ENCODE measurements at regions not wholly inside any gene's neighbourhood (a gene's known extent, or its start where the extent isn't known, plus 50 kb on each side); places are given as distances from the start of the nearest gene placed in this dataset.

DNA sequence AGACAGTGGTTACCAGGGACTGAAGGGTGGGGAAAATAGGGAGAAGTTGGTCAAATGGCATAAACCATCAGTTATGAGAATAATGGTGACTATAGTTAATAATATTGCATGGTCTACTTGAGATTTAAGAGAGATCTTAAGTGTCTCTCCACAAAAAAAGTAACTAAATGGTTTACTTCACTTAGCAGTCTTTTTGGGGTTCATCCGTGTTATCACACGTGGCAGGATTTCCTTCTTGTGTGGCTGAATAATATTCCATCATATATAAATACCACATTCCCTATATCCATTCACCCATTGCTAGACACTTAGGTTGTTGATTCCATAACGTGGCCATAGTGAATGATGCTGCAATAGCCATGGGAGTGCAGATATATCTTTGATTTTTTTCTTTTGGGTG is 967.0 kb downstream of the UQCRFS1 start:
- no peak for DNase-seq

DNA sequence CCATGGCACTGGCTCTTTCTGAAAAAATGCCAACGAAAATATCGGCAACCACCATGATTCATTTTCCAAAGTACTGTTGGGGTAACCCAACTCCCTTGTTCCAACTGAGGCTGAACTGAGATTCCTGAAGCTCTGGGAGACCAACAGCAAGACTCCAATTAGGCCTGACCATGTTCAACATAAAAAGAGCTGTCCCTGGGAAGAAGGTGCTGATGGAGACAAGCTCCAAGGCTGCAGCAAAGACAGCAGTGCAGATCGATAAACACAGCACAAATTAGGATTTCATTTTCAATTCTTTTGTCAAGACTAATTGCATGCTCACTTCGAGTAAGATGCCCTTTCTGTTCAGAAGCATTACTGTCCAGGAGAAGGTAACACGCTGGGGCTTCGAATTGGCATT is 968.0 kb downstream of the UQCRFS1 start:
- DNase-seq, result no peak

DNA sequence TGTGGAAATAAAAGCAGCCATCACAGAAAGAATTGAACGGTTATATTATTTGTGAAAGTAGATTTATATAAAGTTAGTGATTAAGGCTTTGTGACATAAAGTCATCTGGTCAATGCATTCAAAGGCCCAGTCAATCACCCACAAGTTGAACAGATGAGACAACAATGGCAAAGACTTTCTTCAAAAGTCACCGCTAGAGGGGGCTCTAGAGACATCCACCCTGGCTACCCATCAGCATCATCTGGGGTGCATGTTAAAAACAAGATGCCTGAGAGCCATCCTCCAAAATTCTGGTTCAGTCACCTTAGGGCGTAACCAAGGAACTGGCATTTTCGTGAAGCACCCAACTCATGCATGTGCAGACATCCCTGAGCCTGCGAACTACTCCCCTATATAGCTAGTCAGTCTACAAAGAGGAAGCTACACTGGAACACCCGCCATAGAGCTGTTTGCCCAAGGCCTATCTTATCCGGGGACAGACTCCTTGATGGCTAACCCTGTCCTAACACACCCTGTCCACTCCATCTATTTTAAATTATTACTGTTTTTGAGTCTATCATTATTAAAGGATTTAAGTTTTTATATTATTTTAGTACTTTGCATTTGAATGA is 970.5 kb downstream of the UQCRFS1 start:
- no peak for DNase-seq

DNA sequence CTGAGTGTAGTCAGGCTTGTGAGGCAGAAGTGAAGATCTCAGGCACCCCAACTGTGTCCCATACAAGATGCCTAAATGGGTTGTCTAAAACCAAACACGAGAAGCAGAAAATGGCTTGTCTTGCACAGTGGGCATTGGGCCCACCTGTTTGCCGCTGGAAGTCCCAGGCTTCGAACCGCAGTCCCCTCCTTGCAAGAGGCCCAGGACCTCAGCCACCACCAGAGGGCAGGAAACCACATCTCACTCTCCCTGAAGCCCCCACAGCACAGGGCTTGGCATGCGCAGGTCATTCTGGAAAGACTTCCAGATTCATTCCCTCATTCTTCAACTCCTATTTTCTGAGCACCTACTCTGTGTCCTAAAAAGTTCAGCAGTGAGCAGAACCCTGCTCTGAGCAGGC is 973.7 kb downstream of the UQCRFS1 start:
- DNase-seq, result no peak

DNA sequence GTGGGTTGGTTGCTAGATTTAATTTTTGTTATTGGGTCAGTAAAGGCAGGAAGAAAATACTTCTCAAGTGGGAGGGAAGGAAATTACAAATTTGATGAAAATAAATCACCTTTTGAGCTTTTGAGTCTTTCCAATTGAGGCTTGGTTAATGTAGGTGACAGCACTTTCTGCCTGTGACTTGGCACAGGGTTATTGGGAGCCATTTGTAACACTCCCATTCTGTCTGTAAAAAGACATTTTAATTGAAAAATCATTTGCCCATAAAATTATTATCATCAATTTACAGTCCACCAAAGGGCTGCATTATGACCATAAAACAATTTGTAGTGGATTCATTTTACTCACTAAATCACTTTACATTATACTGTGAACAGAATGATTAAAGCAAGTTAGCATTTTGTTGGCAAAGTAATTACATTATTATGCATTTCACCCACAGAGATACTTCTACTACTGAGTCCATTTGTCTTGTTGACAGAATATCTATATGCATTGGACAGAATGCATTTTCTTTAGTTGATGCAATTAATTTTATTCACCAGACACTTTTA is 974.6 kb downstream of the UQCRFS1 start:
- DNase-seq, result no peak

DNA sequence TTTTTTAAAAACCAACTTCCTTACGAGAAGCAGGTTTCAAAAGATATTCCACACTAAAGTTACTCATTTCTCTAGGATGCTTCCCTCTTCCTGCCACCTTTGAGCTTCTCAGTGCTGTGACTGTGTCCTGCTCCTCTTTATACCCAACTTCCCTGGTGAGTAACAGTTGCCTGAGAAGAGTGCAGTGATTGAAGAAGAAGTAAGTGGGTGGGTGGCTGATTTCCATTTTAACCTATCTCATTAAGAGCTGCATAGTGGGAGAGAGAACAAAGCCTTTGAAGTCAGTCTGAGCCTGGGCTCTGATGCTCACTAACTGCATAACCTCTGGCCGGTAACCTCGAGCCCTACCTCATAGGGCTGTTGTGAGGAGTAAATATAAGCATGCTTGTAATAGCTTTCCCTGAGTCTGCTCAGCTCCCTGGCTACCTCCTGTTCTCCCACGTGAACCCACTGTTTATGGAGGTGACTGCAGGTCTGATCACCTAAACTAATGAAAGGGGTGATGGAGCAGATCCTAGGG is 977.3 kb downstream of the UQCRFS1 start:
- no peak for DNase-seq

DNA sequence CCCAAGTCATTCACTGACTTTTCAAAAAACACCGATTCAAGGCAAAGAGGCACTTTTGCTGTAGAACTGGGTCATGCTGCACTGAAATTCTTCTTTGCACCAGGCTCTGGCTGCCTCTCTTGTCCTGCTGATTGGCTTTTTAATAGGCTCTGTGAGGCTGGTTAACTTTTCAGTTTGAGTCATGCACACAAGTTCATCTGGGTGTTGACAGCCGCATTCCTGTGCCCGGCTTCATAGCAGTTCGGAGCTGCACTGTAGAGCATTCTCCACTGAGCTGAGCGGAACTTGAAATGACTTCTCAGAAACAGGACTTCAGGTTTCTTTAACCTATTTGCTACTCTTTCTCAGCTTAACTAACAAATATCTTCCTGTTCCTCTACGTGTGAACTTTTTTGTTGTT is 978.3 kb downstream of the UQCRFS1 start:
- DNase-seq, result no peak

DNA sequence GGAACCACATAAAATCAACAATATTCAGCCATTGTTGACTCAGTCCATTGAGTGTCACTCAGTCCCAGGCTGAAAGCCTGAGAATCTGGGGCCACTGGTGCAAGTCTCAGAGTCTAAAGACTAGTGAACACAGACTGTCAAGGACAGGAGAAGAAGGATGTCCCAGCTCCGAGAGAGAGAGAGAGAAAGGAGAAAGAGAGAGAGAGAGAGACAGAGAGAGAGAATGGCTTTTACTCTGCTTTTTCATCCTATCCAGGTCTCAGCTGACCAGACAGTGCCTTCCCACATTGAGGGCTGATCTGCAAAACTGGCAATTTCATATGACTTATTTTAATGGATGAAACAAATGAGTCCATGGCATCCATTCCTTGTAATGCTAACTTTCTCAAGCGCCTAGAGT is 984.1 kb downstream of the UQCRFS1 start:
- DNase-seq, result no peak

DNA sequence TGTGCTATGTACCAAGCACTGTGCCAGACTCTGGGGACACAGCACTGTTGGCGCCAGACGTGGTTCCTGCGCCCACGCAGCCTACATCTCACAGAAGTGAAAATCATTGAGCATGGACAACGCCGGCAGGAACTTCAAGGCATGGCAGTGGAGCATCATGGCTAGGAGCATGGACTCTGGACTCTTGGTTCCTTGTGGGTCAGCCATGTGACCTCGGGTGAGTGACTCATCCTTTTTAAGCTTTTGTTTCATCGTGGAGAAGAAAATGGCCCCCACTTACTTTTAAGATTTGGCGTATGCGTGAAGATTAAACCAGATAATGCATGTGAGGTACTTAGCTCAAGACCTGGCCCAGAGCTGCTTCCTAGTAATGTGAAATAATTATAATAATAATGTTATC is 988.5 kb downstream of the UQCRFS1 start:
- no peak for DNase-seq

DNA sequence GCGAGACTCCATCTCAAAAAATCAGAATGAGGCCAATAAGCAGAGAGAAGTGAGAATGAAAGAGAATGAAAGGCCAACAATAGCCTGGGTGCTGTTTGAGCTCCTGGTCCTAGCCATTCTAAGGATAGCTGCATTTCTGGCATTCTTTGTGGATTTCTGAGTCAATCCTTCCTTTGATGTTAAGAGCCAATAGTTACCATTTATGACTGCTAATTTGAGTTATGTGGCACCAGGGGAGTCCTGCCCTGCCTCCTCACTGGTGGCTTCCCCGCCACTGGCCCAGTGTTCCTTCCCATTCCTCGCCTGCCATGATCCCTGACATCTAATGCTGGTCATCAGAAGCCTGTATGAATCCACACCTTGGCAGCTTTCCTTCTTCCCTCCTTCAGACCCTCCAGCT is 991.2 kb downstream of the UQCRFS1 start:
- DNase-seq, result no peak

DNA sequence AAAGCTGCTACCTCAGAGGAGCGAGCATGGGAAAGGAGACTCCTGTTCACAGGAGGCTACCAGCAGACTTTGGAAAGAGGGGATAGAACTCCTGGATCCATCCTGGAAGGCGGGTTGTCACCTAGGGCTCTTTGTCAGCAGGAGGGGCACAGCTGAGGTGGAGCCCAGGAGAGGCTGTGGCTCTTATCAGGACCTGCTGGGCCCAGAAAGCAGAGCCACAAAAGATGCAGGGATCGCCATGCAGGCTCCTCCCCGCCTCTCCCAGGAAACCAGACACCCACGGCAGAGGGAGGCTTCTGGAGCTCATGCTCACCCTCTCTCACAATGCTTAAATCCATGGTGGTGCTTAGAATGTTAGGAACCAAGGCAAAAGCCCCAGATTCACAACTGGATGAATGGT is 994.2 kb downstream of the UQCRFS1 start:
- no peak for DNase-seq

DNA sequence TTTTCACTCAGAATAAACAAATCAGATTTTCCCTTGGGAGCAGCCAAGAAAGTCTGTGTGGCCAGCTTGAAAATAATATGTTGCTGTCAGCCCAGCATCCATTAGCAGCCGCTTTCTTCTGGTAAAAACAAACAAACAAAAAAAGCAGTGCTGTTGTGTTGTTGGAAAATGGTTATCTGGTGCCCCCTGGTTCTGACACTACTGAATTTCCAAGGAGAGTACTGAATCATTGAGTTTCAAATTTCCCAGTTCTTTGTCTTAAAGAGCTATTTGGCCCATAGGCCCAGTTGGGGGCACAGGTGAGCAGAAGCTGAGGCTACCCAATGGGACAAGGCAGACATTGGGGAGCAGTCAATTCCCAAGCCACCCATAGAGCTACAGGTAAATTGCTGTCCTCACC is 995.9 kb downstream of the UQCRFS1 start:
- no peak for DNase-seq

DNA sequence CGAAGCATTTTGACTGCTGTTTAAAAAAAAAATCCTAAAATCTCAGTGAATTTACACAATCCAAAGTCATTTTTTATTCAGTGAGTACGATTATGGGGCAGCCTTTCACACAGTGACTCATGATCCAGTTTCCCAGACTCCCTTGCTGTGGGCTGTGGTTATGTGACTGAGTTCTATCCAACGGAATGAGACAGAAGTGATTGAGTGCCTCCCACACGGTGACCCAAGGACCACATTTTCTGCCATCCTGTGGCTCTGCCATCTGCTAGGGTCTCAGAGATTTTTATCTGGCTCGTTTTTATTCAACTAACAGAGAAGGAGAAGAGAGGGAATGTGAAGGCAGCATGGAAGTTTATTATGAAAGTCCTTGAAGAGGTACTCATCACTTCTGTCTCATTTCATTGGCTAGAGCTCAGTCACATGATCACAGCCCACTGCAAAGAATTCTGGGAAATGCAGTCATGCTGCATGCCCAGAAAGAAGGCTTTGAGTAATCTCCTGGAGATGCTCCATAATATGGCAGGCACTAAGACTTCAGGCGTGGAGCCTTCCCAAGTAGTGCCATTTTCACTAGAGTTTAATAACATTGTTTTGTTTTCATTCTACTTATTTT is 999.4 kb downstream of the UQCRFS1 start:
- no peak for DNase-seq

DNA sequence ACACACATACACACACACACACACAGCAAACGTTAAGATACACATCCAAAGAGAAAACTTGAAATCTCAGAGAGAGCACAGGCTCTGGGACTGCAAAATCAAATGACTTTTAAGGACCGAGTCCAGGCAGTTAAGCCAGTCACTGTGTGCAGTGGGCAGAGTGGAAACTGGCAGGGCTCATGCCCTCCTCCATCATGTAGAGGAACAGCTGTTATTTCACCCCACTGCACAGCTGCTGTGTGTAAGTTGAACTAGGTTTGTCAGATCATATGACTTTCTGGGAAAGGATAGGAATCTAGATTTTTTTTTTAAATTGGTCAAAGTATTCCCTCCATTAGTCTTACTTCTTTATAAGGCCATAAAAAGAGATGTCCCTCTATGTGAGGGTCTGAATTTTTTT is 1002.1 kb downstream of the UQCRFS1 start:
- no peak for DNase-seq

DNA sequence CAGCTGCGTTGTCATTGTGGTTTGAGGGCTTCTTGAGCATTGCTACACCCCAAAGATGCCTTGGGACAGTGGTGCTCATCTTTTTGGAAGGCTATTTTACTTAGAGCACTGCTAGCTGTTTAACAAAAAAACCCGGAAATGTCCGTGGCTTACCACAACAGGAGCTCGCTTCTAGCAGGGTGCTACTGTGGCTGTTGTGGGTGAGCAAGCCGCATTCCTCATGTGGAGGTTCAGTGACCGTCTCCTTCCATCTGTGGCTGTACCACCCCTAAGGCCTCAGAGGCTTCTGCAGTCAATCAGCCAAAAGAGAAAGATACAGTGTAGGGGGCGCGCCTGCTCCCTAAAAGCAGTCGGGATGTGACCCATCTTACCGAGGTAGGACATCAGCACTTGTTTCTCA is 1004.2 kb downstream of the UQCRFS1 start:
- no peak for DNase-seq

DNA sequence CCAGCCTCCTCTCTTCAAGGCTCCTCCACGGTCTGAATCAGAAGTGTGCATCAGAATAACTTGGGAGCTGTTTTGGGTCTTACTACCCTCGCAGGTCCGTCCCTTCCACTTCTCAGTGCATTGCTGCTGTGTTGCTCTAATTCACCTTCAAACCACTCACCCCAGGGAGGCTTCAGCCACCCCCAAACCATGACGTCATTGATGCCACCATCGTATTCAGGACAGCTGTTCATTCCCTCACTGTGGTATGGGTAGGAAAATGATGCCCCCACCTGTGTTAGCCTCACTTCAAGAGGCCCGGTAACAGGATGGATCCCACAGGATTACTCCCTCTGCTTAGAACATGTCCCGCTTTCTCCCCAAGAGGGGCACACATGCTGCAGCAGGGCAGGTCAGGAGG is 1005.7 kb downstream of the UQCRFS1 start:
- no peak for DNase-seq

DNA sequence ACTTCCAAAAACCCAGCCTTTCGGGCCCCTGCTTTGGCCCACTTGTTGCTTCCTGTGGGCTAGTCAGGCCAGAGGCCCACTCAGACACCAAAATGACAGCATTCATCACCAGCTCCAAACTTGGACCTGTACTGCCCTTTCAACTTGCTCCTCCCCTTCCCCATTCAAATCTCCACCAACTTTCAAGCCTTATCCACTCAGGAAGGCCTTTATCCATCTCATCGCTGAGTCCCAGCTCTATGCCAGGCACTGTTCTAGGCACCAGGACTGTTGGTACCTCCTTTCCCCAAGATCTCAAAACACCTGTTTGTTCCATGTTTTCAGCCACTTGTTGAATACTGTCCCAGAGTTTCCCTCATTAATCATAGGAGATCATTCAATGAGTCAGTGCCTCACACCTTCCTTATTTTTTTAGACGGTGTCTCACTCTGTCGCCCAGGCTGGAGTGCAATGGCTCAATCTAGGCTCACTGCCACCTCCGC is 1011.4 kb downstream of the UQCRFS1 start:
- no peak for DNase-seq

DNA sequence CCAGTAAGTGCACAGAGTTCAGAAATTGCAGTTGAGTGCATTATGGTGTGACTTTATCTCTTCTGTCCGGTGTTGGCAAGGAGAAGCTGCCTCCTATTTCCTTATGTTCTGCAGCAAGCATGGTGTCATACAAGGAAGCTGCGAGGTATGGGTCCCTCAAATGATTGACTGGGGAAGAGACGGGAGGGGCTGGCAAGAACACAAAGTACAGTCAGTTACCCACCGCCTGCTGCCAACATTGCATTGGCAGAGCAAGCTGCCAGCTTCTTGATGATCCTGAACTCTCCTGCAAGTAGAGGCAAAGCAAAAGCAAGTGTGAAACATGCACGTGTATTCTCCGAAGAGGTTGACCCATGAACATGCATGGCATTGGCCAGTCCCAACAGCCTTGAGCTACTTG is 1013.6 kb downstream of the UQCRFS1 start:
- no peak for DNase-seq

DNA sequence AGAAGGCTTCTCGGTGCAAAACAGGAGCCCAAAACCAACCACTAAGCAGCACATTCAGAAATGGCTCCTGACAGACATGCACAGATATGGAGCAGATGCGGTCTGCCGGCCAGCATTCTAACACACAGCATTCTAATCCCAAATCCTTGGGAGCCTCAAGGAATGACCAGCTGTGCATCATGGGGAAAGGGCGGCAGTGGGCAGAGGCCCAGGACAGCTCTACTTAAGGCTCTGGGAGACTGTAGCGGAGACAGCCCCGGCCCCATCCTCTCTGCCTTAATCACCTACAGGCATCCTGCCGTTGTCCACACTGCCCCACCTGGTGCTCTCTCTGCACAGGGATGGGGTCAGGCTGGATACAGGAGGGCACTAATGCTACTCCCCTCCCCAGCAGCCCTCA is 1016.0 kb downstream of the UQCRFS1 start:
- no peak for DNase-seq

DNA sequence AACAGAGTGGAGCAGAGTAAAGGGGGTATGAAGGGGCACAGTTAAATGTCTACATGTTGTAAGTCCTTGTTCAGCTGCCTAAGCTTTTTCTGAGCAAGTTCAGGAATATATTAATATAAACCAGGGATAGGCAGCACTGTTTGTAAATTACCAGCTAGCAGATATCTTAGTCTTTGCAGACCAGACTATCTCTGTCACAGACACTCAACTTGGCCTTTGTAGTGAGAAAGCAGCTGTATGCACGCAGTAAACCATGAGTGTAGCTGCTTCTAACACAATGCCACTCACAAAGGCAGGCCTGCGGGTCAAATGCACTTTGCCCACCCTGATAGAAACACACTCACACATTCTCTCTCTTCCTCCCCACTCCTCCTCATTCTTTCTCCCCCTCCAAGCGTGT is 1016.9 kb downstream of the UQCRFS1 start:
- no peak for DNase-seq

DNA sequence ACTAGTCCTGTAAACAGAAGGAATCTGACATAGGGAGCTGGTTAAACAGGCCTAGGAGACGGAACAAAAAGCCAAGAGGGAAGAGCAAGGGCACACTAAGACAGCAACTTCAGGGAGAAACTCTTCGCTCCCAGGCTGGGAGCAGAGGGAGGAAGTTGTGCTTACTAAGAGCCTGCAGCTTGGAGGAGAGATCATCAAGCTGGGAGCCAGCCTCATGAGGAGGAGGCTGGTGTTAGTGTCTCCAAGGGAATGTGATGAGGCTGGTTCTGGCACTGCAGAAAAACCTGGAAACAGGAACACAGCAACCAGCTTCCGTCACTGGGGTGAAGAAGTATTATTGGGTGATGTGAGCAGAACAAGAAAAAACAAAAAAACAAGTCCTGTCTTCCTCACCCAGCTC is 1027.3 kb downstream of the UQCRFS1 start:
- DNase-seq, result no peak

DNA sequence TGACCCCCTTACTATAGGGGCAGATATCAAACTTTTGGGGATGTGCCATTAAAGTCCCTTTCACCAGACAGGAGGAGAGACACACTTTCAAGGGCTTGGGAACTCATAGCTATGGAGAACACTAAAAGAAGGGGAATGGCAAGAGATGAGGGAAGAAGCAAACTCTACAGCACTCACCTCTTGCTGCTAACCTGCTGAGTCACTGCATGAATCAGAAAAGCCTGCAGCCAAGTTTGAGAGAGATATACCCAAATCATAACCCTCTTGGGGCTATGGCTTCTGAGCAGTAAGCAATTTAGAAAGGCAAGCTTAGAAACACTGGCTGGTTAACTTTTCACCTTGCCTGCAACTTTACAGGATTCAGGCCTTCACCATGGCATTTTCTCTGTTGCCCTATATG is 1028.0 kb downstream of the UQCRFS1 start:
- no peak for DNase-seq

DNA sequence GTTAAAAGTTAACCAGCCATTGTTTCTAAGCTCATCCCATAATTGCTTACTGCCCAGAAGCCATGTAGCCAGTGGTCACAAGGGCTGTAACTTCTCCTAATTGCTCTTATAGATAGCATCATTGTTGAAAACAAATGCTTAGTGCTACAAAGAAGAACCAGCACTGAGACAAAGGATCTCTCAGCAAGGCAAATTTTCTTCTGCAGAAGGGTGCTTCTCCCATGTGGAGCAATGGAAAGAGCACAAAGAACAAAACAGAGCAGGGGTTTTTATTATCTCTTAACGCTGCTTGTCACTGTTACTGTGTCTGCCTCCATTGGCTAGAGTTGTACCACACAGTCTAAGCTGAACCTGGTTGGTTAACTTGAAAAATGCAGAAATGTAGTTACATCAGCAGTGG is 1036.8 kb downstream of the UQCRFS1 start:
- no peak for DNase-seq

DNA sequence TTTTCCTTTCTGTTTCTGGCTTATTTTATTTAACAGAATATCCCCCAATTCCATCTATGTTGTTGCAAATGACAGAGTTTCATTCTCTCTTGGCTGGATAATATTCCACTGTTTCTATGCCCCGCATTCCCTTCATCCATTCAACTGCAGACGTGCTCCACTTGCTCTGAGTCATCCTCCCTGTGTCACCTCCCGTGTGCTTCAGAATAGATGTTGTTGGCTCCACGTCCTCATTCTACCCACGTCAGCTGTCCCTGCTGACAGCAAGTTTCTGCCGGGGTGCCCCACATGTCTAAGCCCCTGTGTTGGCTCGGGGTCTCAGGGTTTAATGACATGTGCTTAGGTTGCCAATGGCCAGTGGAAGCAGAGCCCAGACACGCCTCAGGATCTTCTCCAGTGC is 1041.0 kb downstream of the UQCRFS1 start:
- DNase-seq, result no peak

DNA sequence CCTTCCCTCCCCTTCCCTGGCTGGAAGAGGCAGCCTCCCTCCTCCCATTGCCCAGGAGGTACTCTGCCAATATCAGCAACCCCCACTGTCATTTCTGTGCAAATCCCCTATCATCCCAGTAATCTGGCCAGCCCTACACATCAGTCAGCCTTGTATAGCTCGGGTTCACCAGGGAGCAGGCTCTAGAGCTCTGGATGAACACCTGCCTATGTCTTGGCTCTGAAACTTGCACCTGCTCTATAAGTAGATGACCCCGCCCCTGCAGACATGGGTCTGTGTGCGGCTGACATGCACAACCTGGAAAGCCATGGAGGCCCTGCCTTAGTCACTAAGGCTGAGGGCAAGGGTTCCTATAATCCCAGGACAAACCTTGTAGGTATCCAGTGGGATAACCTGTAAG is 1042.9 kb downstream of the UQCRFS1 start:
- DNase-seq, result no peak

Data from DMS79 treated with DMSO at 0.1 percent for 48 hours (cell line).